ENCODE measurements at regions not wholly inside any gene's neighbourhood (a gene's known extent, or its start where the extent isn't known, plus 50 kb on each side); places are given as distances from the start of the nearest gene placed in this dataset.

- TF ChIP-seq CTCF (IDR thresholded peaks at IDR 0.05) (no peak), HMGXB4 (CRISPR knock-in tag; IDR thresholded peaks at IDR 0.05; ENCODE audit: borderline replicate concordance) (no peak), HEYL (CRISPR knock-in tag; IDR thresholded peaks at IDR 0.05) (no peak), REST (IDR thresholded peaks at IDR 0.05) (no peak), PHF8 (IDR thresholded peaks at IDR 0.05; ENCODE audit: borderline replicate concordance, low read depth) (no peak), POLR2A (IDR thresholded peaks at IDR 0.05; ENCODE audit: low read length) (no peak), EP300 (IDR thresholded peaks at IDR 0.05) (no peak), RARB (CRISPR knock-in tag; IDR thresholded peaks at IDR 0.05) (no peak), POLR2AphosphoS2 (conservative IDR thresholded peaks at IDR 0.05; ENCODE audit: low read length) (no peak), RFX5 (IDR thresholded peaks at IDR 0.05) (no peak), ZFP36 (IDR thresholded peaks at IDR 0.05; ENCODE audit: borderline replicate concordance, partially characterized antibody) (no peak), NPAS2 (CRISPR knock-in tag; IDR thresholded peaks at IDR 0.05; ENCODE audit: borderline replicate concordance) (no peak), FOSL2 (IDR thresholded peaks at IDR 0.05) (no peak), FOSL2 (CRISPR knock-in tag; IDR thresholded peaks at IDR 0.05) (no peak)
Measured at GRCh38 chr12:75863533-75863932, 168.0 kb downstream of the PHLDA1 start.
